Spleen (tissue), 11 donors: ENCODE measurements at regions not wholly inside any gene's neighbourhood (a gene's known extent, or its start where the extent isn't known, plus 50 kb on each side); places are given as distances from the start of the nearest gene placed in this dataset.

Experiments used
- DNase-seq: peaks from one replicate; pipeline ENCODE4 v3.0.0-alpha.2; 2020
- H3K27ac ChIP-seq, 8 donors: fragments of 200-600 bp; sonication (generic) in 7 of 8; 1 replicate in 4 of 8; 2 replicates in 4 of 8; pipeline versions ENCODE4 v1.5.0 to v1.8.0; 2016 to 2021; ENCODE audit warnings: inconsistent platforms in 4 of 8, mild to moderate bottlenecking in 4 of 8, moderate library complexity in 1 of 8
- H3K27me3 ChIP-seq, 7 donors: fragments of 200-600 bp; sonication (generic) in 6 of 7; replicated peaks in 1 of 7; 1 replicate in 4 of 7; 2 replicates in 3 of 7; pipeline versions ENCODE4 v1.5.0 to v1.8.0; 2016 to 2021; ENCODE audit warnings: inconsistent platforms in 3 of 7, mild to moderate bottlenecking in 1 of 7
- H3K36me3 ChIP-seq, 6 donors: fragments of 200-600 bp; sonication (generic) in 5 of 6; 1 replicate in 4 of 6; 2 replicates in 2 of 6; pipeline versions ENCODE4 v1.5.0 to v1.8.0; 2016 to 2021; ENCODE audit warnings: inconsistent platforms in 2 of 6
- H3K4me1 ChIP-seq, 6 donors: fragments of 200-600 bp; sonication (generic) in 5 of 6; 1 replicate in 3 of 6; 2 replicates in 3 of 6; pipeline versions ENCODE4 v1.5.0 to v1.8.0; 2016 to 2021; ENCODE audit warnings: inconsistent platforms in 3 of 6
- H3K4me3 ChIP-seq, 8 donors: fragments of 200-600 bp; sonication (generic) in 7 of 8; 1 replicate in 4 of 8; 2 replicates in 4 of 8; pipeline versions ENCODE4 v1.5.0 to v1.8.0; 2016 to 2021; ENCODE audit warnings: inconsistent platforms in 4 of 8, mild to moderate bottlenecking in 4 of 8, moderate library complexity in 2 of 8
- H3K9me3 ChIP-seq, 8 donors: fragments of 200-600 bp; sonication (generic) in 7 of 8; 1 replicate in 4 of 8; 2 replicates in 4 of 8; pipeline versions ENCODE4 v1.5.0 to v1.8.0; 2016 to 2021; ENCODE audit warnings: inconsistent platforms in 4 of 8
- POLR2A ChIP-seq, 3 donors: fragments of 450-650 bp; IDR thresholded peaks; one replicate each; pipeline ENCODE4 v1.5.1; 2017; ENCODE audit warnings: antibody characterized with exemption in 3 of 3, mild to moderate bottlenecking in 1 of 3
- POLR2AphosphoS5 ChIP-seq, 3 donors: sonication (generic); formaldehyde crosslinking; IDR thresholded peaks; one replicate each; pipeline ENCODE4 v1.5.1; 2017; ENCODE audit warnings: antibody characterized with exemption in 3 of 3
- WGBS, 5 donors: extraction: QIAGEN DNeasy Blood & Tissue Kit in 3 of 5; methylation state at CpG; one replicate each; pipeline versions ENCODE4 v1.1.5 to v1.1.7; 2013 to 2018; 5-methylcytosine and 5-hydroxymethylcytosine counted together
- intact Hi-C: fragments of 100-400 bp; cut with DNase I; formaldehyde crosslinking; loops from one replicate; pipeline ENCODE4 v1.15.0; 2023; ENCODE audit warnings: low total_unique reads
- TF ChIP-seq, protein P1 (sequence below), 11 experiments: fragments of 200-600 bp in 7 of 11; fragments of 450-650 bp in 4 of 11; sonication (generic) in 4 of 11; IDR thresholded peaks in 8 of 11; conservative IDR thresholded peaks in 3 of 11; 1 replicate in 7 of 11; 2 replicates in 4 of 11; pipeline versions ENCODE4 v1.4.0 to v1.8.0; 2016 to 2021; ENCODE audit warnings: antibody characterized with exemption in 11 of 11, inconsistent platforms in 4 of 11, mild to moderate bottlenecking in 1 of 11
- donor health status: healthy with polysubstance abuse.
- donor health status: DM: no; HTN: no; CAD: no; lungs with moderate emphysema.
- donor health status: DM: no; HTN: no; CAD: no.
- donor health status: Bipolar disorder and iron deficiency.
- donor health status: healthy.
- donor health status: DM: no; HTN: no; CAD: no.
- donor health status: DM: yes; HTN: yes; CAD: no.

DNA sequence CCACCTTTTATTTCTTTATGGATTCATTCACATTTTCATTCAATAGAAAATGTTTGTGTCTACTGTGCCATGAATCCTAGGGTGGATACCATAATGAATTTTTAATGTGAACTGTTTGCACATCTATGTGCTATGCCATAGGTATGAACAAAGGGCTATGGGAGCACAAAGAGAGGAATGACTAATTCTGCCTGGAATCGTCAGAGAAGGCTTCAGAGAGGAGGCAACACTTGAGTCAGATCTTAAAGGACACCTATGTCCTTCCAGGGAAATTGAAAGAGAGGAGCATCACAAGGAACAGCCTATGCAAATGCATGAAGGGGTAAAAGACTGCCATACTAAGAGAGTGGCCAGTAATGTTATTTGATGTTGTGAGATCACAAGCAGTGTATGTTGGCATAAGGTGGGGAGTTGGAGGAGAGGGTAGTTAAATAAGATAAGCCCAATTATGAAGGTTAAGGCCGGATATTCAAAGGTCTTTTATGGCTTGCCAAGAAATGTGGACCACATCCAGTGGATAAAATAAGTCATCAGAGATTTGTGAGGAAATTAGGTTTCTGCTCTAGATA is 246.7 kb downstream of the GRIN2B start:
- TF ChIP-seq POLR2A (IDR thresholded peaks at IDR 0.05) (no peak), POLR2AphosphoS5 (IDR thresholded peaks at IDR 0.05) (no peak)
- TF ChIP-seq, protein P1, sequence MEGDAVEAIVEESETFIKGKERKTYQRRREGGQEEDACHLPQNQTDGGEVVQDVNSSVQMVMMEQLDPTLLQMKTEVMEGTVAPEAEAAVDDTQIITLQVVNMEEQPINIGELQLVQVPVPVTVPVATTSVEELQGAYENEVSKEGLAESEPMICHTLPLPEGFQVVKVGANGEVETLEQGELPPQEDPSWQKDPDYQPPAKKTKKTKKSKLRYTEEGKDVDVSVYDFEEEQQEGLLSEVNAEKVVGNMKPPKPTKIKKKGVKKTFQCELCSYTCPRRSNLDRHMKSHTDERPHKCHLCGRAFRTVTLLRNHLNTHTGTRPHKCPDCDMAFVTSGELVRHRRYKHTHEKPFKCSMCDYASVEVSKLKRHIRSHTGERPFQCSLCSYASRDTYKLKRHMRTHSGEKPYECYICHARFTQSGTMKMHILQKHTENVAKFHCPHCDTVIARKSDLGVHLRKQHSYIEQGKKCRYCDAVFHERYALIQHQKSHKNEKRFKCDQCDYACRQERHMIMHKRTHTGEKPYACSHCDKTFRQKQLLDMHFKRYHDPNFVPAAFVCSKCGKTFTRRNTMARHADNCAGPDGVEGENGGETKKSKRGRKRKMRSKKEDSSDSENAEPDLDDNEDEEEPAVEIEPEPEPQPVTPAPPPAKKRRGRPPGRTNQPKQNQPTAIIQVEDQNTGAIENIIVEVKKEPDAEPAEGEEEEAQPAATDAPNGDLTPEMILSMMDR (IDR thresholded peaks at IDR 0.05 in 8 of 11, conservative IDR thresholded peaks at IDR 0.05 in 3 of 11) = no peak
- H3K4me3 ChIP-seq = no peak overlapping the region
- no peak for DNase-seq
- H3K9me3 ChIP-seq = no peaks in the 10 kb centered on the region
- WGBS, 5 donors = 61 to 78% (median 70%) methylated on average over 2 of the region's 2 CpGs
- intact Hi-C loops = no loop called here
- H3K4me1 ChIP-seq = peaks cover 0 to 4% (median 0%) of the 10 kb centered on the region in 6 donors
- peaks cover 0 to 5% (median 0%) of the 10 kb centered on the region in 7 donors for H3K27me3 ChIP-seq
- H3K27ac ChIP-seq = no peak overlapping the region
- H3K36me3 ChIP-seq = no peaks in the 10 kb centered on the region

DNA sequence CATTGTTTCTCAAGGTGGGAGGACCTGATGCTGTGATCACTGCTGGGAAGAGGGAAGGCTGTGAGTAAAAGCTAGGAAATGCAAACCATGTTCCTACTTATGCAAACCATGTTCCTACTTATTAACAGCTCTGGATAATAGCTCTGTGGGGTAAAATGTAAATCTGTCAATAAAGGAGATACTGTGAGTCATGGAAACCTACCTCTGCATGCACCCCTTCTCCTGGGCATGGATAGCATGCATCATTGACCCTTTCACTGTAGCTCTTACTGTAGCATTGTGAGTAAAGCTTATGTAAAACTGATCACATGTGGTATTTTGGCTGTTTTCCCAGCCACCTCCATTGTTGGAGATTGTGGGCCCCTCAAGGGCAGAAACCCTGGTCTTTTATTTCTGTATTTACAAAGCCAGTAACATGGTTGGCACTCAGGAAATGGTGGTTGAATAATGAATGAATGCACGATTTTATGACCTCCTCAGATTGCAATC is 253.7 kb downstream of the GRIN2B start:
- Histone ChIP-seq H3K4me1 (peaks cover 0 to 11% (median 0%) of the 10 kb centered on the region in 6 donors), H3K27me3 (peaks cover 0 to 9% (median 0%) of the 10 kb centered on the region in 7 donors), H3K36me3 (no peaks in the 10 kb centered on the region), H3K4me3 (no peak overlapping the region), H3K9me3 (no peaks in the 10 kb centered on the region), H3K27ac (no peak overlapping the region)
- TF ChIP-seq POLR2AphosphoS5 (IDR thresholded peaks at IDR 0.05) (no peak), POLR2A (IDR thresholded peaks at IDR 0.05) (no peak)
- TF ChIP-seq, protein P1 (IDR thresholded peaks at IDR 0.05 in 8 of 11, conservative IDR thresholded peaks at IDR 0.05 in 3 of 11) = no peak
- DNase-seq = no peak
- intact Hi-C loops = no loop called here
- WGBS, 5 donors = 0 to 22% (median 19%) methylated on average over 1 of the region's 1 CpG

DNA sequence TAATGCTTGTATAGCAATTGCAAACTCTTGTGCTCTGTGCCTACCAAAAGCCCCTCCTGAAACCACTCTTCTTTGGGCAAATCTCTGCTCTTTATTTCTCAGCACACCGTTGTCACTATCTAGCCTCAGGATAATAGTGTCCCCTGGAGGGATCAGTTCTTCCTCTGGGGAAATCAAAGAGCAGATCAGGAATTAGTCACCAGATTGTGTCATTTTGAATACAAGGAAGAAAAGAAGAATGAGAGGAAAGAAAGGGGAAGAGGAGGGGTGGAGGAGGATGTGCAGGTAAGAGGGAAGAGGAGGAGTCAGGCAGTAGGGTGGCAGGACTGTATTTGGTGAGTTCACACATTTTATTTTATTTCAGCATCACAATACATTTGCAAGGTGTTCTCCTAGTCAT is 256.4 kb downstream of the GRIN2B start:
- Histone ChIP-seq H3K9me3 (no peaks in the 10 kb centered on the region), H3K27ac (no peak overlapping the region), H3K36me3 (no peaks in the 10 kb centered on the region), H3K27me3 (peaks cover 0 to 9% (median 0%) of the 10 kb centered on the region in 7 donors), H3K4me3 (no peak overlapping the region), H3K4me1 (peaks cover 0 to 11% (median 0%) of the 10 kb centered on the region in 6 donors)
- intact Hi-C loops = no loop called here
- TF ChIP-seq POLR2A (IDR thresholded peaks at IDR 0.05) = no peak
- TF ChIP-seq, protein P1 (IDR thresholded peaks at IDR 0.05 in 8 of 11, conservative IDR thresholded peaks at IDR 0.05 in 3 of 11) = no peak
- TF ChIP-seq POLR2AphosphoS5 (IDR thresholded peaks at IDR 0.05) = no peak
- 38 to 59% (median 50%) methylated on average over 1 of the region's 1 CpG for WGBS, 5 donors
- no peak for DNase-seq

DNA sequence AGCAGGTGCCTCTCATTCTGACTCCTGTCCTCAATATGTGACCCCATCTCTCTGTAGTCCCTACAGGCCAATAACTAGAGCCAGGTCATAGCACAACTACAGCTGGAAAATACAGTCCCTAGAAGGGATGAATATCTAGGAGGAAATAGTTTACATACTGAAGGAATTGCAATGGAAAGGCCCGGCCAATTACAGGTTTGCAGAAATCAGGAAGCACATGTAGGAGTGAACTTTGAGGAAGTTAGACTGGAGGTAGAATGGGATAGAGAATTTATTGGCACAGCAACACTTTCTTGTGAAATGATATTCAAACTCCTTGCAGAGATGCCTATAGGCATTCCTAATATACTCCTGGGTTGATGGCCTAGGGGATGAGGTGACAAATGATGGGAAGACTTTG is 257.3 kb downstream of the GRIN2B start:
- Histone ChIP-seq H3K4me3 (no peak overlapping the region), H3K36me3 (no peaks in the 10 kb centered on the region), H3K4me1 (peaks cover 0 to 11% (median 0%) of the 10 kb centered on the region in 6 donors), H3K9me3 (no peaks in the 10 kb centered on the region), H3K27ac (no peak overlapping the region), H3K27me3 (peaks cover 0 to 9% (median 0%) of the 10 kb centered on the region in 7 donors)
- TF ChIP-seq, protein P1 (IDR thresholded peaks at IDR 0.05 in 8 of 11, conservative IDR thresholded peaks at IDR 0.05 in 3 of 11) = no peak
- TF ChIP-seq POLR2AphosphoS5 (IDR thresholded peaks at IDR 0.05) = no peak
- TF ChIP-seq POLR2A (IDR thresholded peaks at IDR 0.05) = no peak
- intact Hi-C loops = no loop called here
- WGBS, 5 donors = 13 to 33% (median 16%) methylated on average over 1 of the region's 1 CpG
- DNase-seq = no peak
